ENCODE measurements at regions not wholly inside any gene's neighbourhood (a gene's known extent, or its start where the extent isn't known, plus 50 kb on each side); places are given as distances from the start of the nearest gene placed in this dataset.

DNA sequence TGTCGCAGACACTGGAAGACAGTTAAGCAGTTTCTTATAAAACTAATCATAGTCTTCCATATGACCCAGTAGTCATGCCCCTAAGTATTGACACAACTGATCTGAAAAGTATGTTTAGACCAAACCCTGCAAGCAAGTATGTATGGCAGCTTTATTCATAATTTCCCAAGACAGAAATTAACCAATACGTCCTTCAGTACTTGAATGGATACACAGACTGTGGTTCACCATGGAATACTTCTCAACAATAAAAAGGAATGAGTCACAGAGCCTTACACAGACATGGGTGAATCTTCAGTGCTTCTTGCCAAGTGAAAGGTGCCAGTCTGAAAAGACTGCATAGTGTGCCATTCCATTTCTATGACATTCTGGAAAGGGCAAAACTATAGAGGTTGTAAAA is 50.2 kb upstream of the AKR1E2 start:
- Mint-ChIP-seq H3K4me3 (no peak overlapping the region), H3K27ac (no peak overlapping the region), H3K4me1 (no peaks in the 10 kb centered on the region), H3K9me3 (ENCODE audit: insufficient read depth) (no peaks in the 10 kb centered on the region), H3K27me3 (peaks cover 24% of the 10 kb centered on the region)
- H3K4me3 ChIP-seq (ENCODE audit: control extremely low read depth in 1 of 5, extremely low read depth in 1 of 5, insufficient read depth in 1 of 5, low read depth in 2 of 5, low read length in 4 of 5), result no peak overlapping the region
- no peaks in the 10 kb centered on the region for H3K9me3 ChIP-seq (ENCODE audit: control extremely low read depth in 1 of 3, control insufficient read depth in 2 of 3, insufficient read depth in 1 of 3, low read length in 2 of 3)
- intact Hi-C loops (cut with micrococcal nuclease), result no loop called here
- ChIA-PET POLR2A (no interaction called here), CTCF (no interaction called here)
- peaks cover 0 to 6% (median 2%) of the 10 kb centered on the region in 4 experiments for H3K27me3 ChIP-seq (replicated peaks in 1 of 4; ENCODE audit: control extremely low read depth in 1 of 4, control insufficient read depth in 3 of 4, insufficient read depth in 4 of 4, low read length in 3 of 4)
- H3K36me3 ChIP-seq (replicated peaks in 1 of 2; ENCODE audit: control extremely low read depth in 1 of 2, control insufficient read depth in 1 of 2, extremely low read depth in 1 of 2, insufficient read depth in 2 of 2, low read length in 1 of 2), result no peaks in the 10 kb centered on the region
- H2AFZ ChIP-seq (ENCODE audit: insufficient read depth, low read depth, low read length, poor library complexity, severe bottlenecking), result no peak overlapping the region
- no peaks in the 10 kb centered on the region for H3K4me1 ChIP-seq (ENCODE audit: control insufficient read depth in 2 of 2, insufficient read depth in 2 of 2, low read length in 2 of 2)
- no peak overlapping the region for H3K27ac ChIP-seq (ENCODE audit: low read length in 2 of 2)
- DNase-seq, result no peak
- H4K20me1 ChIP-seq (ENCODE audit: control insufficient read depth, insufficient read depth, low read length, poor library complexity, severe bottlenecking), result no peaks in the 10 kb centered on the region
- WGBS (ENCODE audit: insufficient coverage), result 43% methylated on average over 1 of the region's 2 CpGs
- no peak overlapping the region for H3K9ac ChIP-seq (ENCODE audit: low read length)
- no peak overlapping the region for H3K4me2 ChIP-seq (replicated peaks; ENCODE audit: low read depth, low read length, poor library complexity, severe bottlenecking)
- no peak for ATAC-seq (ENCODE audit: low read depth)
- TF ChIP-seq, protein P1, sequence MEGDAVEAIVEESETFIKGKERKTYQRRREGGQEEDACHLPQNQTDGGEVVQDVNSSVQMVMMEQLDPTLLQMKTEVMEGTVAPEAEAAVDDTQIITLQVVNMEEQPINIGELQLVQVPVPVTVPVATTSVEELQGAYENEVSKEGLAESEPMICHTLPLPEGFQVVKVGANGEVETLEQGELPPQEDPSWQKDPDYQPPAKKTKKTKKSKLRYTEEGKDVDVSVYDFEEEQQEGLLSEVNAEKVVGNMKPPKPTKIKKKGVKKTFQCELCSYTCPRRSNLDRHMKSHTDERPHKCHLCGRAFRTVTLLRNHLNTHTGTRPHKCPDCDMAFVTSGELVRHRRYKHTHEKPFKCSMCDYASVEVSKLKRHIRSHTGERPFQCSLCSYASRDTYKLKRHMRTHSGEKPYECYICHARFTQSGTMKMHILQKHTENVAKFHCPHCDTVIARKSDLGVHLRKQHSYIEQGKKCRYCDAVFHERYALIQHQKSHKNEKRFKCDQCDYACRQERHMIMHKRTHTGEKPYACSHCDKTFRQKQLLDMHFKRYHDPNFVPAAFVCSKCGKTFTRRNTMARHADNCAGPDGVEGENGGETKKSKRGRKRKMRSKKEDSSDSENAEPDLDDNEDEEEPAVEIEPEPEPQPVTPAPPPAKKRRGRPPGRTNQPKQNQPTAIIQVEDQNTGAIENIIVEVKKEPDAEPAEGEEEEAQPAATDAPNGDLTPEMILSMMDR (IDR thresholded peaks at IDR 0.05), result no peak
- no peak for TF ChIP-seq EZH2 (IDR thresholded peaks at IDR 0.05; ENCODE audit: borderline replicate concordance, insufficient read depth, low read depth, low read length, poor library complexity, severe bottlenecking)
- H3K79me2 ChIP-seq (ENCODE audit: control insufficient read depth, insufficient read depth, low read length), result no peaks in the 10 kb centered on the region

DNA sequence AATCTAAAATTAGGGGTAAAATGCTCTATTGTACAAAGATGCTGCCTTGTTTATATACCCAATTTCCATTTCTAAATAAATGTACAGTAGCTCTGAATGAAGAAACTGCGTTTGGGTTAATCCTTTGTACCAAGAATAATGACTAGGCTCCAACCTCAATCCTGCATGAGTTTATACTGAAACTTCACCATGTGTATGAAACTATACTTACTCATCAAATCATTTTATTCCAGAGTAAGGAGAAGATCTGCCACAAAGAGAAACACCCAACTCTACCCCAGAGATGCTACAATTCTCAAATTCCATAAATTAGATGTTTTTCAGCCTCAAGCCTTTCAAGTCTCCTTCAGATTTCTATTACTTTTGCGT is 53.8 kb upstream of the AKR1E2 start:
- H3K36me3 ChIP-seq (replicated peaks in 1 of 2; ENCODE audit: control extremely low read depth in 1 of 2, control insufficient read depth in 1 of 2, extremely low read depth in 1 of 2, insufficient read depth in 2 of 2, low read length in 1 of 2), result no peaks in the 10 kb centered on the region
- H3K27ac ChIP-seq (ENCODE audit: low read length in 2 of 2), result no peak overlapping the region
- no peaks in the 10 kb centered on the region for H3K4me1 ChIP-seq (ENCODE audit: control insufficient read depth in 2 of 2, insufficient read depth in 2 of 2, low read length in 2 of 2)
- peaks cover 0 to 7% (median 2%) of the 10 kb centered on the region in 4 experiments for H3K27me3 ChIP-seq (replicated peaks in 1 of 4; ENCODE audit: control extremely low read depth in 1 of 4, control insufficient read depth in 3 of 4, insufficient read depth in 4 of 4, low read length in 3 of 4)
- H3K9me3 Mint-ChIP-seq (ENCODE audit: insufficient read depth), result no peaks in the 10 kb centered on the region
- ATAC-seq (ENCODE audit: low read depth) (no peak), DNase-seq (no peak)
- H3K9ac ChIP-seq (ENCODE audit: low read length), result no peak overlapping the region
- CTCF ChIA-PET, result interaction anchor here (12.4 kb wide), 1 partner anchor 1578 kb away, joined by 136 read pairs; no protein-coding TSS in a partner anchor
- no peaks in the 10 kb centered on the region for H3K4me1 Mint-ChIP-seq
- no peak for TF ChIP-seq EZH2 (IDR thresholded peaks at IDR 0.05; ENCODE audit: borderline replicate concordance, insufficient read depth, low read depth, low read length, poor library complexity, severe bottlenecking)
- TF ChIP-seq, protein P1 (IDR thresholded peaks at IDR 0.05), result no peak
- no peak overlapping the region for H3K27ac Mint-ChIP-seq
- no peak overlapping the region for H3K4me3 Mint-ChIP-seq
- H3K4me3 ChIP-seq (ENCODE audit: control extremely low read depth in 1 of 5, extremely low read depth in 1 of 5, insufficient read depth in 1 of 5, low read depth in 2 of 5, low read length in 4 of 5), result no peak overlapping the region
- H3K9me3 ChIP-seq (ENCODE audit: control extremely low read depth in 1 of 3, control insufficient read depth in 2 of 3, insufficient read depth in 1 of 3, low read length in 2 of 3), result no peaks in the 10 kb centered on the region
- POLR2A ChIA-PET, result no interaction called here
- H3K4me2 ChIP-seq (replicated peaks; ENCODE audit: low read depth, low read length, poor library complexity, severe bottlenecking), result no peak overlapping the region
- peaks cover 29% of the 10 kb centered on the region for H3K27me3 Mint-ChIP-seq
- H3K79me2 ChIP-seq (ENCODE audit: control insufficient read depth, insufficient read depth, low read length), result no peaks in the 10 kb centered on the region
- no peak overlapping the region for H2AFZ ChIP-seq (ENCODE audit: insufficient read depth, low read depth, low read length, poor library complexity, severe bottlenecking)
- intact Hi-C loops (cut with micrococcal nuclease), result no loop called here
- WGBS (ENCODE audit: insufficient coverage), result 100% methylated on average over 1 of the region's 2 CpGs
- H4K20me1 ChIP-seq (ENCODE audit: control insufficient read depth, insufficient read depth, low read length, poor library complexity, severe bottlenecking), result no peaks in the 10 kb centered on the region

Data from B cell (primary cell).